HG03159 (cell line): ENCODE measurements at regions not wholly inside any gene's neighbourhood (a gene's known extent, or its start where the extent isn't known, plus 50 kb on each side); places are given as distances from the start of the nearest gene placed in this dataset.
A peak's percentile ranks its signal among the peaks of the same experiment; 100 is the strongest.
"Not testable (repeated sequence)": the region's sequence is repeated elsewhere in the genome, so short reads cannot be mapped to it uniquely, and the experiment has no call there.

ENCODE experiments used
- ATAC-seq: cut with Tn5 transposase; IDR thresholded peaks from one replicate; pipeline ENCODE4 v1.9.1; 2021; ENCODE audit warnings: mild to moderate bottlenecking, moderate library complexity; ENCODE audit not compliant: unreplicated experiment

DNA sequence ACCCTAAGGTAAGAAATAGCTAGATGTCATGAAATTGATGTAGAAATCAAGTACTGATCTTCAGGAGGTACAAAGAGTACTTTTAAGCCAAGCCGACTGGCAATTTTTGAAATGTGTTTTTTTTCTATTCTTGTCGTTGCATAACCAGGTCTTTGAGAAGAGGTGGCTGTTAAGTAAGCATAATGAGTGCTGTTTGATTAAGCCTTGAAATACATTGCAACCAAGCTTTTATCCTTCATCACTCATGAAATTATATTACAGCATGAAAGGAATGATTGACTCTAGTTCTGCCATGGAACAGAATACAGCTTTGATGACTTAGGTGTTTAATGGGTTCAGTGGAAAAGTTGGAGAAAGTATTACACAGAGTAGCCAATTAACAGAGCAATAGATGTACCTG is 1720.2 kb upstream of the SEL1L start:
- ATAC-seq, result no peak

GRCh38 chr14:83255015-83255726 is 1721.5 kb upstream of the SEL1L start:
- peak; percentile 82 for ATAC-seq

- ATAC-seq, result peak; percentile 58
Measured at GRCh38 chr14:83255727-83256090, 1722.1 kb upstream of the SEL1L start.

DNA sequence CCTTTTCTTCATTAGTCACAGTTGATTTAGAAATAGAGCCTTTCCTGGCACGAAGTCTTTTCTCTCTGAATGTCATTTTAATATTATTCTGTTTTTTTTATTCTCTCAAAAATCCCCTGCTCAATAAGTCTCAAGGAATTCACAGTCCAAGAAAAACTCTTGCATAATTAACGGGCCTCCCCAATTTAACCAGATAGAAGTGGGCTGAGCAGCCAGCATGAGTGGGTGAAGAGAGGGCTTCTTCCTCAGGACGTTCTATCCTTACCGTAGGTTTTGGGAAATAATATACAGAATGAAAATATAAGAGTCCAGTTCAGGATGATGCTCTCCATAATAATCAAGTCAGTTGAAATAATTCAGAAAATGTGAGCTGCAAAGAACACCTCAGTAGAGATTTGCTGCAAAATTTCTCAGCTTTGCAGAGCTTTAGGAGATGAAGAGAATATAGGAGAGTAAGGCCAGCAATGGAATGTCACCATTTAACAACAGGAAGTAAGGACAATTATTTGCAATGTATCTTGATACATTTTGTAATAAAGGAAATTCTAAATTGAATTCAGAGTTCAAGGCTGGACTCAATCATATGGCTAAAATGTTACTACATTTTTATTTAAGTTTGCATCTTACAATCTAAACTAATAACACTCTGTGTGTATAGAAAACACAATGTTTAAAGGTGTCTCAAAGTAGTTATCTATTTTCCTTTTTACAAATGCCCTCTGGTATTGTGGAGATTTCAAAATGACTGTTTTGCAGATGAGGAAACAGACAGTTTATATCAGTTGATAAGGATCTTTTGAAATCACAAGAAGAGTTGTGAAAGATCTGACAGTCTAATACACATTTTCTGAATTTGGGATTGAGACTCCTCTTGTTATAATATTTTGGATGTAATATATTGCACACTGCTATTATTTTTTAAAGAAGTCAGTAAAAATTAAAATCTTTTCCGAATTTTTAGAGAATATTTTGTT is 1724.1 kb upstream of the SEL1L start:
- ATAC-seq, result no peak

- no peak for ATAC-seq
Measured at GRCh38 chr14:83260751-83261150, 1727.1 kb upstream of the SEL1L start.

DNA sequence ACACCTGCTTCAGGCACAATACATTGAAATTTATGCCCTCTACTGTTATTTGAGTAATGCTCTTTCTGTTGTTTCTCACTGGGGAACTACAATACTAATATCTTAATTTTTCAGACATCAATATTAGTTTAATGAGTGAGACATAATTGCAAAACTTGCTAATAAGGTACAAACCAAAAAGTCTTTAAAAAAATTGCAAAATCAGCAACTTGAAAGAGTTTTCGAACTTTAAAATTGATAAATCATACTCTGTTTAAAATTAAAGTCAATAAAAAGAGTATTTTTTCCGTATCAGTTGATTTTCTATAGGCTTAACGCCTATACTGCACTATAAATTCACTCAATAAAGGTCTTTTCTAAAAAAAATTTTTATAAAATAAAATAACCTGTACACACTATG is 1735.9 kb upstream of the SEL1L start:
- ATAC-seq, result no peak

DNA sequence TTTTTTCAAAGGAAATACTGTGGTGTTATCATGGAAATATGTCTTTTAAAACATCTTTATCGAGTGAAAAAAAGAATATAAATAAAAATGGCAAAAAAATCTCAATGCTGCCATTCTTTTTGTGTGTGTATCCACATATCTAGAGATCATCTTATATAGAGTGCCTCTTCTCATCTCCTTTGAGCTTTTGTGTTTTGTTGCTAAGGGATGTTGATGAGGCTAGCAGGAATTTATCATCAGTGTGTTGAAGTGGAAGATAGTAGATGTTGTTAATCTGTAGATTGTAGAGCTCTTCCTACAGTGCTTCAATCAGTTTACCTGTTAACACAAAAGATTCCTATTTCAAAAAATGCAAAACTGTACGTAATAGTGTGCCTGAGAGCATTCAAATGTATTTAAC is 1738.0 kb upstream of the SEL1L start:
- no peak for ATAC-seq

- ATAC-seq, result no peak
Measured at GRCh38 chr14:83280719-83281118, 1747.1 kb upstream of the SEL1L start.

- ATAC-seq, result no peak
Measured at GRCh38 chr14:83282706-83283105, 1749.1 kb upstream of the SEL1L start.

- ATAC-seq, result no peak
Measured at GRCh38 chr14:83287300-83287699, 1753.6 kb upstream of the SEL1L start.

DNA sequence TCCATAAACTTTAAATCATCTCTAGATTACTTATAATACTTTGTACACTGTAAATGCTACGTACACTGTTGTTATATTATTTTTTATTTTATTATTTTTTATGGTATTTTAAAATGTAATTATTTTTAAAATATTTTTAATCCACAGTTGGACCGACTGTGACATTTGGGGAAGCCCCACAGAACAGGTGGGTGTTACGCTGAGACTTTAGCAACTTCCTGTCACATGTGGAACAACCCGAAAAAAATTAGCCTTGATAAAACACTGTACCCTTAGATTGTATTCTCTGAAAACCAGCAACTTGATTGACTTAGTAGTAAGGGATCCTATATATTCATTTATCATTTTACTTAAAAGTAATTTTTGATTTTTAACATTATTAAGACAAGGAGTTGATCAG is 1755.7 kb upstream of the SEL1L start:
- ATAC-seq, result no peak

DNA sequence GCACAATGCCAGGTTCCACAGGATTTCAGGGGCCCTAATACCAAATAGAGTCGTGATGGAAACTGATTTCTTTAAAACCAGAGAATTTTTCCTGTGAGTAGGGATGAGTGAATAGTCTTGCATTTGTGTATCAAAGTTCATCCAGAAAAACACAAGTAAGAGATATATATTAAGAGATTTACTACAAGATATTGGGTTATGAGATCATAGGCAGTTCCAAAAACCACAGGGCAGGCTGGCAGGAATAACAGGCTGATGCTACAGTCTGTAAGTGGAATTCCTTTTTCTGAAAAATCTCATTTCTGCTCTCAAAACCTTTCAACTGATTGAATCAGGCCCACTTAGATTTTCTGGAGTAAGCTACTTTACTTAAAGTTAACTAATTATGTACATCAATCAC is 1756.2 kb upstream of the SEL1L start:
- no peak for ATAC-seq

DNA sequence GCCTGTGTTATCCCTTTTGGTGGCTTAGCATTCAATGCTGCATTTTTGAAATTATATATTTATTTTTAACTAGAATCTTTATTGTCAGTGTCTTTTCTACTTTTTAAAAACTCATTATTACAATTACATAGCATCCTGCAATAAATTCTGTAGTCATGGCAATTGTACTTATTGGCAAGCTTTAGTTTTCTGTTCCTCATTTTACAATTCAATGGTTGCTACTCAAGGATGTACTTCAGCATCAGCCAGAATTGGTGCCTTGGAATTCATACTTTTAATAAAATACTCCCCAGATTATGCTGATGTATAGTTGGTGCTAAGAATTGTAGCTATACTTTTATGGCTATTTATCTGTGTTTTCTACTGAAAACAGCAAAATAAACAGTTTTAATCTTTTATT is 1756.8 kb upstream of the SEL1L start:
- ATAC-seq, result no peak

GRCh38 chr14:83291714-83292113 is 1758.1 kb upstream of the SEL1L start:
- ATAC-seq, result no peak

DNA sequence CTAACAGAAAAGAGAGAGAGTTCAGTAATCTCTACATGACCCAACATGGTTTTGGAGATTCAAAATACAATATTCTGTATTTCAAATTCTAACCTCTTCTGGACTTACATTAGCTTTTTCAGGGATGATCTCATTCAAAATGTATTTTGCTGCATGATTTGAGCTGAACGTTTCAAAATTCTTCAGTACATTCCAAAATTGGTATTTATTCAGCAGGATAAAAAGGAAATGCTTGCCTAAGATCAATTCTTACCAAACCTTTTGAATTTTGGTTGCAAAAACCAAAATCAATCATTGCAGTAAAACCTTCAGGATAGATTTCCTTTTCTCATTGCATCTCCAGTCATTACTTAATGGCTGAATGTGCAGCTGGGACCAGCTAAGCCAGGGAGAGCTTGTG is 1761.3 kb upstream of the SEL1L start:
- no peak for ATAC-seq

- no peak for ATAC-seq
Measured at GRCh38 chr14:83297361-83297760, 1763.7 kb upstream of the SEL1L start.

GRCh38 chr14:83298016-83298415 is 1764.4 kb upstream of the SEL1L start:
- not testable (repeated sequence) for ATAC-seq

GRCh38 chr14:83300476-83301064 is 1766.9 kb upstream of the SEL1L start:
- peak; percentile 80 for ATAC-seq

DNA sequence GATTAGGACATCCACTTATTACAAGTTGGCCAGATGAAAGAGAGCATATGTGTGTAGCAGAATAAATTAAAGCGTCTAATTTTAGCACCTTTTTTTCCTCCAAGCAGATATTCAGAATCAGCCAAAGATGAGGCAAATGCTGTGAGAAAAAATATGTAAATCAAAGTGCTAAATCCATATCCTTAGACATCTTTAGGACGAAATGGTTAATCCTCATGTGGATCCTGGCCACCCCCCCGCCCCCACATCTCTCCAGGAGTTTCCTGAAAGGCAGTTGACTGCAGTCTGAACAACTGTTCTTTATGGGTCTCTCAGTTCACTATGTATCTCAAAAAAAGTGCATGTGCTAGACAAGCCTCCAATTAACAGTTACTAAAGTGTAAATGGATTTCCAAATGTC is 1768.1 kb upstream of the SEL1L start:
- ATAC-seq, result no peak

DNA sequence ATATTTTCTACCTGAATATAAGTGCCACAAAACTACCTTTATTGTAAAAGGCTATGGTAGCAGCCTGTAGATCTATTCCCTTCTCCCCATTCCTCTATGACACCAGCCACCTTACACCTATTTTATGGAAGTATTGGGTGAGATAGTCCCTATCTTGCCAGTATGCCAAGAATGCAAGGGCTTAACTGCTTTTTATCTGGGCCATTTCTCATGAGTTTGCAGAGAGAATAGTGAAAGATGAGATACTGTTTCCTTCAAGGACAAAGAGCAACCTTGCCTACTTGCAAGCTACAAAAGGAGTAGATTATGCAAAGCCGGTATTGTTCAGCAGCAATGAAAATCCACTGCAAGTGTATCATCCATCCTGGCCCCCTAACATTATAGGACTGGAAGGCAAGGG is 1775.6 kb upstream of the SEL1L start:
- ATAC-seq, result no peak

GRCh38 chr14:83309833-83310232 is 1776.2 kb upstream of the SEL1L start:
- ATAC-seq, result no peak

- no peak for ATAC-seq
Measured at GRCh38 chr14:83312511-83312910, 1778.9 kb upstream of the SEL1L start.
